ENCODE measurements at regions not wholly inside any gene's neighbourhood (a gene's known extent, or its start where the extent isn't known, plus 50 kb on each side); places are given as distances from the start of the nearest gene placed in this dataset.

DNA sequence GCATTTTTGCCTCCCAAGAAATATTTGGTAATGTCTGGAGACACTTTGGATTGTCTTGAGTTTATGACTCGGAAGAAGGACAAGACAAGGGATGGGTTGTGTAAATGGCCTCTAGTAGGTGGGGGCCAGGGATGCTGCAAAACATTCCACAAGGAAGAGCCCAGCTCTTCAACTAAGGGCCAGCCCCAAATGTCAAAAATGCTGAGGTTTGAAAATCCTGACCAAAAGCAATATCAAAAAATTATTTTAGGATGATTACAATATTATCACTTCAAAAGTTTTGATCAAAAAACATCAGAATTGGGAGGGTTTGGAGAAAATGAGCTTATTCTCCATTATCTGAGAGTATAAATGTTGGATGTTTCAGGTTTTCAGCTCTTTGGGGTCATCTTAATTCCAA is 248.9 kb upstream of the SLC24A2 start:
- Histone ChIP-seq H3K36me3 (ENCODE audit: insufficient read depth, low read length) (no peaks in the 10 kb centered on the region), H3K9me3 (ENCODE audit: low read length) (no peaks in the 10 kb centered on the region), H3K9me2 (ENCODE audit: low read depth, low read length) (no peaks in the 10 kb centered on the region), H3K79me2 (ENCODE audit: insufficient read depth, low read length) (no peaks in the 10 kb centered on the region), H3K4me2 (ENCODE audit: low read length) (no peak overlapping the region), H3K9ac (ENCODE audit: low read length) (no peak overlapping the region), H3K27ac (ENCODE audit: low read depth, low read length, poor library complexity, severe bottlenecking) (no peak overlapping the region), H3F3A (ENCODE audit: insufficient read depth, low read length) (no peaks in the 10 kb centered on the region), H3K4me3 (ENCODE audit: low read depth, low read length, poor library complexity, severe bottlenecking) (no peak overlapping the region), H3K27me3 (ENCODE audit: insufficient read depth, low read length) (no peaks in the 10 kb centered on the region; the same call in 1 of the 2 replicates), H4K20me1 (ENCODE audit: insufficient read depth, low read length) (no peaks in the 10 kb centered on the region), H3K4me1 (ENCODE audit: insufficient read depth, low read length, severe bottlenecking) (no peaks in the 10 kb centered on the region), H2AFZ (ENCODE audit: low read length) (no peak overlapping the region)
- TF ChIP-seq, protein P1, sequence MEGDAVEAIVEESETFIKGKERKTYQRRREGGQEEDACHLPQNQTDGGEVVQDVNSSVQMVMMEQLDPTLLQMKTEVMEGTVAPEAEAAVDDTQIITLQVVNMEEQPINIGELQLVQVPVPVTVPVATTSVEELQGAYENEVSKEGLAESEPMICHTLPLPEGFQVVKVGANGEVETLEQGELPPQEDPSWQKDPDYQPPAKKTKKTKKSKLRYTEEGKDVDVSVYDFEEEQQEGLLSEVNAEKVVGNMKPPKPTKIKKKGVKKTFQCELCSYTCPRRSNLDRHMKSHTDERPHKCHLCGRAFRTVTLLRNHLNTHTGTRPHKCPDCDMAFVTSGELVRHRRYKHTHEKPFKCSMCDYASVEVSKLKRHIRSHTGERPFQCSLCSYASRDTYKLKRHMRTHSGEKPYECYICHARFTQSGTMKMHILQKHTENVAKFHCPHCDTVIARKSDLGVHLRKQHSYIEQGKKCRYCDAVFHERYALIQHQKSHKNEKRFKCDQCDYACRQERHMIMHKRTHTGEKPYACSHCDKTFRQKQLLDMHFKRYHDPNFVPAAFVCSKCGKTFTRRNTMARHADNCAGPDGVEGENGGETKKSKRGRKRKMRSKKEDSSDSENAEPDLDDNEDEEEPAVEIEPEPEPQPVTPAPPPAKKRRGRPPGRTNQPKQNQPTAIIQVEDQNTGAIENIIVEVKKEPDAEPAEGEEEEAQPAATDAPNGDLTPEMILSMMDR (IDR thresholded peaks at IDR 0.05; ENCODE audit: low read length): no peak
- TF ChIP-seq EZH2 (IDR thresholded peaks at IDR 0.05; ENCODE audit: borderline replicate concordance, low read length): no peak

DNA sequence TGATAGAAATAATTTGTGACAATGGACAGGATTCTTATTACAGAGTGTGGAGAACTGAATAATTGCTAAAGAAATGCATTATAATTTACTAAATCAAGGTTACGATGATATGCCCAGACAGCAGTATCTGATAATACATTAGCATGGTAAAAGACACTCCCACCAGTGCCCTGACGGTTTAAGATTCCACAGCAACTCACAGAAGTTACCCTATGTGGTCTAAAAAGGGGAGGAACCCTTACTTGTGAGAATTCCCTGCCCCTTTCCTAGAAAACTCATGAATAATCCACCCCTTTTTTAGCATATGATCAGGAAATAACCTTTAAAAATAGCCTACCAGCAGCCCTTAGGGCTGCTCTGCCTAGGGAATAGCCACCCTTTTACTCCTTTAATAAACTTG is 244.7 kb upstream of the SLC24A2 start:
- no peak overlapping the region for H2AFZ ChIP-seq (ENCODE audit: low read length)

DNA sequence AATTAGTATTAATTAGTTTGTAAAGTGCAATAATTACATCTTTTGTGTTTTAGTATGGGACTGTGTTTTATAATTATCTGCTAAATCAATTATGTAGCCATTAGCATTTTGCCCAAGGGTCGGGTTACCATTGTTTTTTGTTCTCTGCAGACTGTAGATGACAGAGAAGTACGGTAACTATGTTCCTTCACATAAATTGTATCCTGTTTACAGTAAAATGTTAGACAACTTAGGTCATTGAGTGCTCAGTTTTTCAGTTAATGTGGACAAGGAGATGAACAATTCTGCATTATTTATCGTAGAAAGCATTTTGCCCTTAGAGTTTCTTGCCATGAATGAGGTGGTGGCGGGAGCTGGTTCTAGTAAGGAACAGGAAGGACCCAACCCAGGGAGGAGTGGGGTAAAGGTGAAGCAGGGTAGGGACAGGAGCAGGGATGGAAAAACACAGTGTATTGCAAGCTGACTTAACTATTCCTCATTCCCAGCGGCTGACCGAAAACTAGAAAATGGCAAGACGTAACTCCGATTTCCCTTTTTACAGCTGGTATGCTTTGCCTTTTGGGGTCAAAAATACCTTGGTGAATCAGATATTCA is 243.7 kb upstream of the SLC24A2 start:
- Histone ChIP-seq H3K9me2 (ENCODE audit: low read depth, low read length) (no peaks in the 10 kb centered on the region), H3K4me2 (ENCODE audit: low read length) (no peak overlapping the region), H3K9ac (ENCODE audit: low read length) (no peak overlapping the region), H3K79me2 (ENCODE audit: insufficient read depth, low read length) (no peaks in the 10 kb centered on the region), H3K9me3 (ENCODE audit: low read length) (no peaks in the 10 kb centered on the region), H2AFZ (ENCODE audit: low read length) (no peak overlapping the region), H3F3A (ENCODE audit: insufficient read depth, low read length) (no peaks in the 10 kb centered on the region), H4K20me1 (ENCODE audit: insufficient read depth, low read length) (no peaks in the 10 kb centered on the region), H3K4me1 (ENCODE audit: insufficient read depth, low read length, severe bottlenecking) (no peaks in the 10 kb centered on the region), H3K36me3 (ENCODE audit: insufficient read depth, low read length) (no peaks in the 10 kb centered on the region), H3K4me3 (ENCODE audit: low read depth, low read length, poor library complexity, severe bottlenecking) (no peak overlapping the region), H3K27ac (ENCODE audit: low read depth, low read length, poor library complexity, severe bottlenecking) (no peak overlapping the region), H3K27me3 (ENCODE audit: insufficient read depth, low read length) (no peaks in the 10 kb centered on the region; the same call in 1 of the 2 replicates)
- TF ChIP-seq EZH2 (IDR thresholded peaks at IDR 0.05; ENCODE audit: borderline replicate concordance, low read length): no peak
- TF ChIP-seq, protein P1 (IDR thresholded peaks at IDR 0.05; ENCODE audit: low read length): no peak

More for the DNA sequence above, 244.7 kb upstream of the SLC24A2 start:
- H3F3A ChIP-seq (ENCODE audit: insufficient read depth, low read length): no peaks in the 10 kb centered on the region
- no peak overlapping the region for H3K27ac ChIP-seq (ENCODE audit: low read depth, low read length, poor library complexity, severe bottlenecking)
- no peaks in the 10 kb centered on the region for H4K20me1 ChIP-seq (ENCODE audit: insufficient read depth, low read length)
- no peaks in the 10 kb centered on the region for H3K79me2 ChIP-seq (ENCODE audit: insufficient read depth, low read length)
- TF ChIP-seq, protein P1 (IDR thresholded peaks at IDR 0.05; ENCODE audit: low read length): no peak
- TF ChIP-seq EZH2 (IDR thresholded peaks at IDR 0.05; ENCODE audit: borderline replicate concordance, low read length): no peak
- no peaks in the 10 kb centered on the region for H3K9me2 ChIP-seq (ENCODE audit: low read depth, low read length)
- H3K4me3 ChIP-seq (ENCODE audit: low read depth, low read length, poor library complexity, severe bottlenecking): no peak overlapping the region
- H3K27me3 ChIP-seq (ENCODE audit: insufficient read depth, low read length): no peaks in the 10 kb centered on the region; the same call in 1 of the 2 replicates
- H3K36me3 ChIP-seq (ENCODE audit: insufficient read depth, low read length): no peaks in the 10 kb centered on the region
- H3K4me1 ChIP-seq (ENCODE audit: insufficient read depth, low read length, severe bottlenecking): no peaks in the 10 kb centered on the region
- no peaks in the 10 kb centered on the region for H3K9me3 ChIP-seq (ENCODE audit: low read length)
- H3K4me2 ChIP-seq (ENCODE audit: low read length): no peak overlapping the region
- H3K9ac ChIP-seq (ENCODE audit: low read length): no peak overlapping the region
